ENCODE measurements at regions not wholly inside any gene's neighbourhood (a gene's known extent, or its start where the extent isn't known, plus 50 kb on each side); places are given as distances from the start of the nearest gene placed in this dataset.

DNA sequence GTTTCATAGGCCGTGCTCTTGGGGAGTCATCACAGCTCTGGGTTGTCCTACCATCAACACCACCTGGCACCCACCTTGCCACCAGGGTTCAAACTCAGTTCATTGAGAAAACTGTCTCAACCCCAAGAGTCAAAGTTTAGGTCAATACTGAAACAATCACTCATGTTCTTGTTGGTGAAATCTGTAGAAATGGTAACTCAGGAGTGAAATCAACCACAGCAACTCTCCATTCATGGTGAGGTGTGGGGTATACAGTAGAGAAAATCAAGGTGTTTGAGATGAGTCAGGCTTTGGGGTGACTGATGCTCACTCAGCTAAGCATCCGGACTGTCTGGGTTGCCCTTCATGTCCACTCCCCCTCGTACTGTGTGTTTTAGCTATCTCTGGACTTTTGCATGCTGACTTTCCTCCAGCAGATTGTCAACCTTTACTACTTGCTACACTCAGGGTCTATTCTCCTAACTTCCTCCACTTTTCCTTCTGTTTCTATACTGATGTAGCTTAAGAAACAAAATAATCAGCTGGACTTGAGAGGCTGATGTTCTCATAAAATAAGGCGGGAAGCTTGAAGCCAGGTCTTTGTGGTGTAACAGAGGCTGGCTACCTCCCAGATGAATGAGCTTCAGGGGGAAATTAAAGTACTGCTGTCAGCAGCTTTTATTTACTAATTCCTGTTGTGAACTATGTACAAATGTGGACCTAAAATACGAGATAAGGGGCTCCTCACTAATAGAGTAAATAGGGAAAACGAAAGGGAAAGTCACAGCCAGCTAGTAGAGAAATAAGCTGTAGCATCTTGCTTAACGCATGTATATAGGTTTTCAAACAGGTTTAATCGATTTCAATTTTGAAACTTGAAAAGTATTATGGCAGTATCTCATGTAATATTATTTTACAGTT is 173.6 kb upstream of the AKR1E2 start:
- Mint-ChIP-seq H3K27ac (peak overlapping the region in 1 of 8 donors; percentile 70), H3K4me3 (peak overlapping the region in 3 of 7 donors; percentile 4 to 39 (median 11)), H3K27me3 (no peaks in the 10 kb centered on the region), H3K4me1 (peaks cover 8 to 24% (median 18%) of the 10 kb centered on the region in 3 donors), H3K9me3 (no peaks in the 10 kb centered on the region), H3K36me3 (no peaks in the 10 kb centered on the region)
- ChIA-PET CTCF (interaction anchor here (1.4 kb wide), 1 partner anchor 1455 kb away, joined by 5 read pairs; no protein-coding TSS in a partner anchor), POLR2A (no interaction called here)
- H3K27ac ChIP-seq (ENCODE audit: low read depth, low read length), result no peak overlapping the region
- H3K4me3 ChIP-seq (ENCODE audit: low read length), result no peak overlapping the region
- H3K9me3 ChIP-seq (ENCODE audit: low read length), result no peaks in the 10 kb centered on the region
- H3K27me3 ChIP-seq (ENCODE audit: insufficient read depth, low read length, poor library complexity, severe bottlenecking), result no peaks in the 10 kb centered on the region
- DNase-seq, result no peak
- H3K4me1 ChIP-seq (ENCODE audit: insufficient read depth, low read length), result no peaks in the 10 kb centered on the region
- no peaks in the 10 kb centered on the region for H3K36me3 ChIP-seq (ENCODE audit: insufficient read depth, low read length)

DNA sequence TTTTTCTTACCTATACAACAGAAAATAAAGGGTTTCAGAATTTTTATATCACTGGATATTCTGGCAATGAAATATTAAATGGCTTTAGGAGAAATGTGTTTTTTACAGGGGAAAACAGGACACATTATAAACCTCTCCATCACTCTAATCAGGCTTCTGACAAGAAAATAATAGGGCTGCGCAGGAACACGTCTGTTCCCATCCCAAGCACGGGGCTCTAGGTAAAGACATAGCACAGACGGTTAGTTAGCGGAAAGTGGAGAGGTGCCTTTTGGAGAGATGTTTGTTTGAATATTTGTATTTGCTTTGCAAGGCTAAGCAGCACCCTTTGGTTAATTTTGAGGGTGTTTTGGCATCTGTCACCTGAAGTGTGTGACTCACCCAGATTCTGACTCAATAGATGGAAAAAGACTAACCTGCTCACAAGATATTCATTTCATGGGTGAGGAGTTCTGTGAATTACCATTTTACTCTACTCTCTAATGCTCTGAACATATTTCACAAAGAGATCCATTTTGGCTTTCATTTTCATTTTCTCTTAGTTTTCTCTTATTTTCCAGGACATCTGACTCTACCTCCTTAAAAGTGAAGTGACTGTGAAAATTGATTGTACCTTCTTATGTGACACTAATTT is 174.5 kb upstream of the AKR1E2 start:
- no peaks in the 10 kb centered on the region for H3K36me3 ChIP-seq (ENCODE audit: insufficient read depth, low read length)
- H3K4me1 Mint-ChIP-seq, result peaks cover 8 to 24% (median 18%) of the 10 kb centered on the region in 3 donors
- H3K36me3 Mint-ChIP-seq, result no peaks in the 10 kb centered on the region
- H3K27ac ChIP-seq (ENCODE audit: low read depth, low read length), result no peak overlapping the region
- no peak overlapping the region for H3K4me3 ChIP-seq (ENCODE audit: low read length)
- no peaks in the 10 kb centered on the region for H3K27me3 Mint-ChIP-seq
- H3K9me3 Mint-ChIP-seq, result no peaks in the 10 kb centered on the region
- no peak for DNase-seq
- CTCF ChIA-PET, result interaction anchor here (1.4 kb wide), 1 partner anchor 1454 kb away, joined by 5 read pairs; no protein-coding TSS in a partner anchor
- H3K9me3 ChIP-seq (ENCODE audit: low read length), result no peaks in the 10 kb centered on the region
- H3K27ac Mint-ChIP-seq, result no peak overlapping the region
- POLR2A ChIA-PET, result no interaction called here
- H3K27me3 ChIP-seq (ENCODE audit: insufficient read depth, low read length, poor library complexity, severe bottlenecking), result no peaks in the 10 kb centered on the region
- H3K4me3 Mint-ChIP-seq, result peak overlapping the region in 3 of 7 donors; percentile 4 to 39 (median 11)
- H3K4me1 ChIP-seq (ENCODE audit: insufficient read depth, low read length), result no peaks in the 10 kb centered on the region

DNA sequence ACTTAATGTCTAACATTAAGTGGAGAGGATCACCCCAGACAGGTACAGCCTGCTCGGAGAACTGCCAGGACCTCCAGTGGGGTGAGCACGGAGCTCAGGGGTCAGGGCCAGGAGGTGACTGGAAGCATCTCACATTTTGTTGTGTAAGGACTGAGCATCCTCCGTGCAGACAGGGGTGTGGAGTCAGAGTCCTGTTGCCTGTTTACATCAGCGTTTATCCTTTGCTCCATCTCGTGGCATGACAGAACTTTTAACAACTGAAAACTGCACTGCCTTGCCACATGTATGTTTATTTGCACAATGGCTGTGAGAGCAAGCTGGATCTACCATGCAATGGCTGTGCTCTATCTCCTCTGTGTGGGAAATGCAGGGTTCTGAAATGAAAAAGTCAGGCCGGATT is 175.4 kb upstream of the AKR1E2 start:
- H3K36me3 ChIP-seq (ENCODE audit: insufficient read depth, low read length), result no peaks in the 10 kb centered on the region
- Mint-ChIP-seq H3K9me3 (no peaks in the 10 kb centered on the region), H3K4me1 (peaks cover 8 to 24% (median 18%) of the 10 kb centered on the region in 3 donors), H3K36me3 (no peaks in the 10 kb centered on the region), H3K4me3 (no peak overlapping the region), H3K27me3 (no peaks in the 10 kb centered on the region), H3K27ac (no peak overlapping the region)
- ChIA-PET CTCF (no interaction called here), POLR2A (no interaction called here)
- no peak overlapping the region for H3K27ac ChIP-seq (ENCODE audit: low read depth, low read length)
- no peaks in the 10 kb centered on the region for H3K27me3 ChIP-seq (ENCODE audit: insufficient read depth, low read length, poor library complexity, severe bottlenecking)
- no peak for DNase-seq
- no peaks in the 10 kb centered on the region for H3K4me1 ChIP-seq (ENCODE audit: insufficient read depth, low read length)
- no peak overlapping the region for H3K4me3 ChIP-seq (ENCODE audit: low read length)
- H3K9me3 ChIP-seq (ENCODE audit: low read length), result no peaks in the 10 kb centered on the region

DNA sequence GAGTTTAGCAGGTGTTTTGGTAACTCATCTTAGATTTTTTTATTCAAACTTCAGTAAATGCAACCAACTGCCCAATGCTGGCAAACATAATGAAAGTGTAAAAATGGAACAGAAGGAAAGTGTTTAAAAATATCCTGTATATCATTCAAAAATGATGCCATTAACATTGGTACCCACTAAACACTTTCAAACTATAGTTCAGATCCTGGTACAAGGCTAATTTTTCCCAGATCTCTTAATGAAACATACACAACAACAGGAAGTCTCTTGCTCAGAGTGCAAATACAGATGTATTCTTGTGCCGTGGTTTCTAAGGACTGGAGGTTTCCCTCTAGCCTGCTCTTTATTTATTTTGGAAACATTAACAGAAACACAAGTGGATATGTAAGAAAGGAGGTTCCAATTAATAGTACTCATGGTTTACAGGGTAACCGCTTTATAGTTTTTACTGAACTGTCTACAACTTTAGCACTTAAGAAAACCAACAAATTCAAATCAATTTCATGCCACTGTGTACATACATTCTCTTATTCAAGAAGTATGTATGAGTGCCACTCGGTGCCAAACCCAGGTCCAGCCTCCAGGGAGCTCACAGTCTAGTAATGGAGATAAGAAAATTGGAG is 176.0 kb upstream of the AKR1E2 start:
- no peaks in the 10 kb centered on the region for H3K9me3 Mint-ChIP-seq
- H3K27ac Mint-ChIP-seq, result peak overlapping the region in 1 of 8 donors; percentile 18
- no peak overlapping the region for H3K4me3 Mint-ChIP-seq

DNA sequence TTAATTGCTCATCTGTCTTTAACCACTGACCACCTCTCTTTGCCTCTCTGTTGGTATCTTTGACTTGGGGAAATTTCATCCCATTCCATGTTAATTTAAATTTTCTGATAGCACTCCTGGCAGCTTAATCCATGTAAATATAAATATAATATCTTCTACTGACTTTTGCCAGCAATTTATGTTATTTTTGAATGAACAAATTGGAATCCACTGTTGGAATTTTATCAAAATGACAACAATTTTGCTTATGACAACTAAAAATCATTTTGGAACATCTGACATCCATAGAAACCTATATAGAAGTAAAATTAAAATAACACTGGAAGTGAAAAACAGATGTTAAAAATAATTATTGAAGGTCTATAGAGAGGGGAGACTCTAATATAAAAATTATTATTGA is 176.5 kb upstream of the AKR1E2 start:
- Histone ChIP-seq H3K9me3 (ENCODE audit: low read length) (no peaks in the 10 kb centered on the region), H3K27ac (ENCODE audit: low read depth, low read length) (no peak overlapping the region), H3K27me3 (ENCODE audit: insufficient read depth, low read length, poor library complexity, severe bottlenecking) (no peaks in the 10 kb centered on the region), H3K36me3 (ENCODE audit: insufficient read depth, low read length) (no peaks in the 10 kb centered on the region), H3K4me1 (ENCODE audit: insufficient read depth, low read length) (no peaks in the 10 kb centered on the region), H3K4me3 (ENCODE audit: low read length) (no peak overlapping the region)
- POLR2A ChIA-PET, result no interaction called here
- H3K27me3 Mint-ChIP-seq, result no peaks in the 10 kb centered on the region
- no peak overlapping the region for H3K27ac Mint-ChIP-seq
- H3K4me3 Mint-ChIP-seq, result no peak overlapping the region
- no peaks in the 10 kb centered on the region for H3K9me3 Mint-ChIP-seq
- H3K4me1 Mint-ChIP-seq, result peaks cover 8 to 24% (median 18%) of the 10 kb centered on the region in 3 donors
- DNase-seq, result no peak
- CTCF ChIA-PET, result no interaction called here
- H3K36me3 Mint-ChIP-seq, result no peaks in the 10 kb centered on the region

More for the DNA sequence above, 176.0 kb upstream of the AKR1E2 start:
- CTCF ChIA-PET, result no interaction called here
- Histone ChIP-seq H3K9me3 (ENCODE audit: low read length) (no peaks in the 10 kb centered on the region), H3K36me3 (ENCODE audit: insufficient read depth, low read length) (no peaks in the 10 kb centered on the region), H3K4me1 (ENCODE audit: insufficient read depth, low read length) (no peaks in the 10 kb centered on the region), H3K27me3 (ENCODE audit: insufficient read depth, low read length, poor library complexity, severe bottlenecking) (no peaks in the 10 kb centered on the region), H3K4me3 (ENCODE audit: low read length) (no peak overlapping the region), H3K27ac (ENCODE audit: low read depth, low read length) (no peak overlapping the region)
- Mint-ChIP-seq H3K27me3 (no peaks in the 10 kb centered on the region), H3K4me1 (peaks cover 8 to 24% (median 18%) of the 10 kb centered on the region in 3 donors), H3K36me3 (no peaks in the 10 kb centered on the region)
- POLR2A ChIA-PET, result no interaction called here
- DNase-seq, result no peak

DNA sequence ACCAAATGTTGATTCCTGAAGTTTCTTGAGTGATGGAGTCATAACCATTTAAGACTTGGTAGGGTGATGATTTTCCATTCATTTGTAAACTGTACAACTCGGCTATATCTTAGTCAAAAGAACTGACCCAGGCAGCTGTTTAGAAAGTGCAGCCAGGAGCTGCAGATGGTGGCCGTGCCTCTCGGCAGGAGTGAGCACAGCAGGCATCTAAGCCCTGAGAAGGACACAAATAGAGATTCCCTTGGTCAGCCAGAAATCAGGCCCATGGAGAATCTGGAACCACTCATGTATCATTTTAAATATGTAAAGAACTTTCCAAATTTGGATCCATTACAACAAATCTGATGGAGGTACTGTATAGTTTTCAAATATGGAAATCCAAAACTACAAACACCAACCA is 177.0 kb upstream of the AKR1E2 start:
- Histone ChIP-seq H3K27me3 (ENCODE audit: insufficient read depth, low read length, poor library complexity, severe bottlenecking) (no peaks in the 10 kb centered on the region), H3K27ac (ENCODE audit: low read depth, low read length) (no peak overlapping the region), H3K36me3 (ENCODE audit: insufficient read depth, low read length) (no peaks in the 10 kb centered on the region), H3K4me1 (ENCODE audit: insufficient read depth, low read length) (no peaks in the 10 kb centered on the region), H3K9me3 (ENCODE audit: low read length) (no peaks in the 10 kb centered on the region), H3K4me3 (ENCODE audit: low read length) (no peak overlapping the region)
- ChIA-PET CTCF (no interaction called here), POLR2A (no interaction called here)
- peaks cover 8 to 24% (median 18%) of the 10 kb centered on the region in 3 donors for H3K4me1 Mint-ChIP-seq
- H3K36me3 Mint-ChIP-seq, result no peaks in the 10 kb centered on the region
- no peaks in the 10 kb centered on the region for H3K27me3 Mint-ChIP-seq
- no peaks in the 10 kb centered on the region for H3K9me3 Mint-ChIP-seq
- DNase-seq, result no peak
- H3K27ac Mint-ChIP-seq, result no peak overlapping the region
- H3K4me3 Mint-ChIP-seq, result no peak overlapping the region

DNA sequence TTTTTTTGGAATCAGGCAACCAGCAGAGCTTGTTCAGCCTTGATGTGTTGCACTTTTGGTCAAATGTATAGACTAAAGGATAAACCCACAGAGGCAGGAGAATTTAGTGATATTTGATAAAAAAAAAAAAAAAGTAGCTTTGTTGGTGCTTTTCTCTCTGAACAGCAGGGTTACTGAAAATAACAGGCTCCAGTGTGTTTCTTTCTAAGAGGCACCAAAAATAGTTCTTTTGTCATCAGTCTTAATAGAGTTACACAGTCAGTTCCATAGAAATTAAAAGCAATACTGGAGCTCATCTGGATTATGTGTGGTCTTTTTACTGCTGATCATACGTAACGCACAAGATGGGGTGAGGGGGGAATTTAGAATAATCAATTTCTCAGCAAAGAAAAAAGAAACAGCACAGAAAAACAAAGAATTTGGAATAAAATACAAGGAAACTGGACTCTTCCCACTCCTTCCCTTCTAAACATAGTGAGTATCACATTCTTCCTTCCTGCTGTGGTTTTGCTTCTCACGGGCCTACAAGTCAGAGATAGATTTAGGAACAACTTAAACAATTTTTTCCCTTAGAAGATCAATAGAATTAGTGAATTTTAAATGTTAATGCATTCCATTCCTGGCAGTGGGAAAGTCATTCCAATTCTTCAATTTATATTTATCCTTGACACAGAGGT is 178.8 kb upstream of the AKR1E2 start:
- Histone ChIP-seq H3K27me3 (ENCODE audit: insufficient read depth, low read length, poor library complexity, severe bottlenecking) (no peaks in the 10 kb centered on the region), H3K9me3 (ENCODE audit: low read length) (no peaks in the 10 kb centered on the region), H3K27ac (ENCODE audit: low read depth, low read length) (no peak overlapping the region), H3K36me3 (ENCODE audit: insufficient read depth, low read length) (no peaks in the 10 kb centered on the region), H3K4me3 (ENCODE audit: low read length) (no peak overlapping the region), H3K4me1 (ENCODE audit: insufficient read depth, low read length) (no peaks in the 10 kb centered on the region)
- CTCF ChIA-PET, result no interaction called here
- no peak overlapping the region for H3K4me3 Mint-ChIP-seq
- peaks cover 5 to 18% (median 13%) of the 10 kb centered on the region in 3 donors for H3K4me1 Mint-ChIP-seq
- H3K9me3 Mint-ChIP-seq, result no peaks in the 10 kb centered on the region
- no peaks in the 10 kb centered on the region for H3K36me3 Mint-ChIP-seq
- no peak overlapping the region for H3K27ac Mint-ChIP-seq
- DNase-seq, result no peak
- POLR2A ChIA-PET, result no interaction called here
- no peaks in the 10 kb centered on the region for H3K27me3 Mint-ChIP-seq

DNA sequence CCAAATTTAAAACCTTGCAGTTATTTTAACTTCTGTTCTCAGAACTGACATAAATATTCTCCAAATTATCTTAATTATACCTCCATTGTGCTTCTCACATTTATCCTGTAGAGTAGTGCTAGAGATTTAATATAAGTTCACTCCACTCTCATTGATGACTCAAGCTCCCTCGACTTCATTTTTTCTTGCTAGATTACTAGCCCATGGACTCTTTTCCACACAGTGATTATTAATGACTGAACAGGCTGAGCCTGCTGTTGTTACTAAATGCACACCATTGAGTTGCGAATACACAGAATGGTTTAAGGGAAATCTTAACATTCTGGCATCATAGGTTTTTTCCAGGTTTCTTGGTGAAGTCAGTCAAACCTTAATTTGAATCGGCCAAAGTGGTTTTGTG is 179.5 kb upstream of the AKR1E2 start:
- H3K36me3 ChIP-seq (ENCODE audit: insufficient read depth, low read length), result no peaks in the 10 kb centered on the region
- no peak overlapping the region for H3K27ac ChIP-seq (ENCODE audit: low read depth, low read length)
- no peaks in the 10 kb centered on the region for H3K36me3 Mint-ChIP-seq
- no peak overlapping the region for H3K27ac Mint-ChIP-seq
- no peaks in the 10 kb centered on the region for H3K4me1 ChIP-seq (ENCODE audit: insufficient read depth, low read length)
- DNase-seq, result no peak
- no peaks in the 10 kb centered on the region for H3K27me3 ChIP-seq (ENCODE audit: insufficient read depth, low read length, poor library complexity, severe bottlenecking)
- POLR2A ChIA-PET, result no interaction called here
- no peaks in the 10 kb centered on the region for H3K27me3 Mint-ChIP-seq
- no peak overlapping the region for H3K4me3 Mint-ChIP-seq
- H3K9me3 Mint-ChIP-seq, result no peaks in the 10 kb centered on the region
- H3K4me3 ChIP-seq (ENCODE audit: low read length), result no peak overlapping the region
- CTCF ChIA-PET, result no interaction called here
- H3K4me1 Mint-ChIP-seq, result peaks cover 0 to 11% (median 6%) of the 10 kb centered on the region in 3 donors
- H3K9me3 ChIP-seq (ENCODE audit: low read length), result no peaks in the 10 kb centered on the region

Measured in CD8-positive, alpha-beta memory T cell (primary cell).